Right atrium auricular region (tissue), 2 donors: ENCODE measurements at regions not wholly inside any gene's neighbourhood (a gene's known extent, or its start where the extent isn't known, plus 50 kb on each side); places are given as distances from the start of the nearest gene placed in this dataset.
"Not testable (repeated sequence)": the region's sequence is repeated elsewhere in the genome, so short reads cannot be mapped to it uniquely, and the experiment has no call there.

Experiments used
- DNase-seq: peaks from one replicate; pipeline ENCODE4 v3.0.0-alpha.2; 2019; ENCODE audit warnings: low spot score
- H3K27ac ChIP-seq, 2 donors: fragments of 200-600 bp; sonication (generic); 1 replicate in 1 of 2; 2 replicates in 1 of 2; pipeline ENCODE4 v1.5.1; 2016 to 2019
- H3K27me3 ChIP-seq, 2 donors: fragments of 200-600 bp; sonication (generic); one replicate each; pipeline versions ENCODE4 v1.5.1 to v1.6.0; 2017 to 2019
- H3K36me3 ChIP-seq: fragments of 200-600 bp; sonication (generic); one replicate; pipeline ENCODE4 v1.5.1; 2016
- H3K4me1 ChIP-seq, 2 donors: fragments of 200-600 bp; sonication (generic); one replicate each; pipeline versions ENCODE4 v1.5.1 to v1.6.0; 2017 to 2019
- H3K4me3 ChIP-seq, 2 donors: fragments of 200-600 bp; sonication (generic); 1 replicate in 1 of 2; 2 replicates in 1 of 2; pipeline ENCODE4 v1.5.1; 2017 to 2019; ENCODE audit warnings: mild to moderate bottlenecking in 1 of 2, moderate library complexity in 1 of 2
- H3K9me3 ChIP-seq, 2 donors: fragments of 200-600 bp; sonication (generic); one replicate each; pipeline ENCODE4 v1.5.1; 2019
- CTCF ChIP-seq, 2 donors: fragments of 200-600 bp; sonication (generic); IDR thresholded peaks; one replicate each; pipeline ENCODE4 v1.5.1; 2019; ENCODE audit warnings: antibody characterized with exemption in 2 of 2

- H3K9me3 ChIP-seq: no peaks in the 10 kb centered on the region
- no peaks in the 10 kb centered on the region for H3K36me3 ChIP-seq
- H3K4me3 ChIP-seq: no peak overlapping the region
- TF ChIP-seq CTCF (IDR thresholded peaks at IDR 0.05): no peak
- H3K4me1 ChIP-seq: no peaks in the 10 kb centered on the region
- H3K27ac ChIP-seq: no peak overlapping the region
- no peak for DNase-seq
- no peaks in the 10 kb centered on the region for H3K27me3 ChIP-seq
Observed at GRCh38 chr6:86357877-86358276, 579.5 kb upstream of the HTR1E start.

GRCh38 chr6:86355271-86355670, 582.1 kb upstream of the HTR1E start:
- Histone ChIP-seq H3K36me3 (no peaks in the 10 kb centered on the region), H3K4me3 (no peak overlapping the region), H3K9me3 (no peaks in the 10 kb centered on the region), H3K27me3 (no peaks in the 10 kb centered on the region), H3K4me1 (no peaks in the 10 kb centered on the region), H3K27ac (no peak overlapping the region)
- DNase-seq: no peak
- TF ChIP-seq CTCF (IDR thresholded peaks at IDR 0.05): no peak

GRCh38 chr6:86331919-86332318, 605.4 kb upstream of the HTR1E start:
- TF ChIP-seq CTCF (IDR thresholded peaks at IDR 0.05): no peak
- H3K4me1 ChIP-seq: no peaks in the 10 kb centered on the region
- no peaks in the 10 kb centered on the region for H3K36me3 ChIP-seq
- no peak overlapping the region for H3K4me3 ChIP-seq
- no peaks in the 10 kb centered on the region for H3K9me3 ChIP-seq
- no peak overlapping the region for H3K27ac ChIP-seq
- DNase-seq: no peak
- no peaks in the 10 kb centered on the region for H3K27me3 ChIP-seq

GRCh38 chr6:86331265-86331840, 606.0 kb upstream of the HTR1E start:
- Histone ChIP-seq H3K4me1 (no peaks in the 10 kb centered on the region), H3K27ac (no peak overlapping the region), H3K36me3 (no peaks in the 10 kb centered on the region), H3K27me3 (no peaks in the 10 kb centered on the region), H3K9me3 (no peaks in the 10 kb centered on the region), H3K4me3 (no peak overlapping the region)
- TF ChIP-seq CTCF (IDR thresholded peaks at IDR 0.05): no peak
- DNase-seq: no peak

GRCh38 chr6:86306210-86306609, 631.1 kb upstream of the HTR1E start:
- H3K36me3 ChIP-seq: no peaks in the 10 kb centered on the region
- no peak overlapping the region for H3K4me3 ChIP-seq
- no peak overlapping the region for H3K27ac ChIP-seq
- no peak for DNase-seq
- no peaks in the 10 kb centered on the region for H3K9me3 ChIP-seq
- H3K27me3 ChIP-seq: no peaks in the 10 kb centered on the region
- H3K4me1 ChIP-seq: no peaks in the 10 kb centered on the region
- no peak for TF ChIP-seq CTCF (IDR thresholded peaks at IDR 0.05)

GRCh38 chr6:86285876-86286275, 643.2 kb upstream of the SYNCRIP start:
- Histone ChIP-seq H3K27ac (no peak overlapping the region), H3K36me3 (no peaks in the 10 kb centered on the region), H3K27me3 (no peaks in the 10 kb centered on the region), H3K4me1 (no peaks in the 10 kb centered on the region), H3K9me3 (no peaks in the 10 kb centered on the region), H3K4me3 (no peak overlapping the region)
- no peak for TF ChIP-seq CTCF (IDR thresholded peaks at IDR 0.05)
- DNase-seq: no peak

- H3K27me3 ChIP-seq, DNase-seq, H3K27ac ChIP-seq, H3K4me1 ChIP-seq, H3K4me3 ChIP-seq, H3K9me3 ChIP-seq, H3K36me3 ChIP-seq: not testable (repeated sequence)
Observed at GRCh38 chr6:86284809-86285480, 642.3 kb upstream of the SYNCRIP start.

- not testable (repeated sequence) for H3K27ac ChIP-seq, H3K4me3 ChIP-seq, H3K4me1 ChIP-seq, DNase-seq, H3K9me3 ChIP-seq, H3K27me3 ChIP-seq, H3K36me3 ChIP-seq
Observed at GRCh38 chr6:86283596-86283995, 640.9 kb upstream of the SYNCRIP start.
